ENCODE measurements at regions not wholly inside any gene's neighbourhood (a gene's known extent, or its start where the extent isn't known, plus 50 kb on each side); places are given as distances from the start of the nearest gene placed in this dataset.
A peak's percentile ranks its signal among the peaks of the same experiment; 100 is the strongest.

GRCh38 chr14:38405851-38406635 lies 150.2 kb upstream of the CLEC14A start:
- WGBS, 5 donors: 76 to 85% (median 81%) methylated on average over 3 of the region's 3 CpGs

GRCh38 chr14:38404616-38405015 lies 148.7 kb upstream of the CLEC14A start:
- no peaks in the 10 kb centered on the region for H3K36me3 ChIP-seq
- DNase-seq: no peak
- H3K27me3 ChIP-seq: no peaks in the 10 kb centered on the region
- H3K27ac ChIP-seq: no peak overlapping the region
- H3K9me3 ChIP-seq: no peaks in the 10 kb centered on the region
- H3K4me3 ChIP-seq: no peak overlapping the region
- intact Hi-C loops (cut with DNase I; ENCODE audit: low total_unique reads): no loop called here
- 61 to 78% (median 77%) methylated on average over 2 of the region's 2 CpGs for WGBS, 5 donors
- H3K4me1 ChIP-seq: no peaks in the 10 kb centered on the region
- TF ChIP-seq POLR2AphosphoS5 (IDR thresholded peaks at IDR 0.05): no peak
- TF ChIP-seq CTCF (IDR thresholded peaks at IDR 0.05): no peak
- TF ChIP-seq POLR2A (IDR thresholded peaks at IDR 0.05): no peak
- TF ChIP-seq EP300 (IDR thresholded peaks at IDR 0.05): no peak

More at GRCh38 chr14:38405851-38406635, 150.2 kb upstream of the CLEC14A start:
- no peaks in the 10 kb centered on the region for H3K27me3 ChIP-seq
- H3K4me1 ChIP-seq: no peaks in the 10 kb centered on the region
- H3K4me3 ChIP-seq: no peak overlapping the region
- H3K36me3 ChIP-seq: no peaks in the 10 kb centered on the region
- H3K9me3 ChIP-seq: no peaks in the 10 kb centered on the region
- TF ChIP-seq EP300 (IDR thresholded peaks at IDR 0.05) (no peak), CTCF (IDR thresholded peaks at IDR 0.05) (no peak), POLR2A (IDR thresholded peaks at IDR 0.05) (no peak), POLR2AphosphoS5 (IDR thresholded peaks at IDR 0.05) (no peak)
- no peak overlapping the region for H3K27ac ChIP-seq
- peak in 1 of 2 donors; percentile 14 for DNase-seq
- intact Hi-C loops (cut with DNase I; ENCODE audit: low total_unique reads): no loop called here

DNA sequence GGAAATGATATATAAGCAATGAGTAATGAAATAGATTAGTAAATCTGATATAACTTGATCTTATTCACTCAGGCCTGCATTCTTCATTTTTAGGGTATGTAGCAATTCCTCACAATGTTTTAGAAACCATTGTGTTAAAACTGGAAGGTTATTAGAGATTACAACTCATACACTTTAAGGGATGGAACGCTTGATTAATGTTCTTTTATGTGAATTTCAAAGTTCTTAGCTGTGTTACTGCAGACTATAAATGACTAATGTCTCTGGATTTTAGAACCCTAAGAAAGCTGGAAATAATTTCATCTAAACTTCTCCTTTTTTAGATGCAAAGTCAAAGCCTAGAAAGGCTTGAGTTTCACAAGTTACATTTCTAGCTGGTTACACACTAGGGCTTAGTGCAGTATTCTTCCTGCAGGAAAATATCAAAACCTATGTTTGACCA lies 148.2 kb upstream of the CLEC14A start:
- 79 to 92% (median 82%) methylated on average over 1 of the region's 1 CpG for WGBS, 5 donors
- H3K36me3 ChIP-seq: no peaks in the 10 kb centered on the region
- no peak overlapping the region for H3K4me3 ChIP-seq
- no peaks in the 10 kb centered on the region for H3K27me3 ChIP-seq
- intact Hi-C loops (cut with DNase I; ENCODE audit: low total_unique reads): no loop called here
- TF ChIP-seq EP300 (IDR thresholded peaks at IDR 0.05) (no peak), CTCF (IDR thresholded peaks at IDR 0.05) (no peak), POLR2AphosphoS5 (IDR thresholded peaks at IDR 0.05) (no peak), POLR2A (IDR thresholded peaks at IDR 0.05) (no peak)
- H3K27ac ChIP-seq: no peak overlapping the region
- no peaks in the 10 kb centered on the region for H3K4me1 ChIP-seq
- no peaks in the 10 kb centered on the region for H3K9me3 ChIP-seq
- DNase-seq: no peak

DNA sequence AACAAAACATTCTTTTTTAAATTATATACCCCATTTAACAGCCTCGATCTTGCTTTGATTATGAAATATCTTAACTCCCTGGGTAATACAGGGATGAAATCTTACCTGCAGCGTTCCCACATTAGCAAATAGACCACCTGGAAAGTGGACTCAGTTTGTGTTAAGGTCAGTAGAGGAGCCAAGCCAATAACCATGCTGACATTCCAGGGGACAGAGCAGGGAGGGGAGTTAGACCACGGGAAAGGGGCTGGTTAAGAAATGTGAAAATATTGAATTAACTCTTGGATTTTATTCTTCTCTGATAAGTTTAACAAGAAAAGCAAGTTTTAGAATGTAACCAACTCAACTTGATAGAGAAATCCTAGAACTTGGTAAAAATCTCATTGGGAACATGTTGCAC lies 144.9 kb upstream of the CLEC14A start:
- intact Hi-C loops (cut with DNase I; ENCODE audit: low total_unique reads): no loop called here
- 39 to 48% (median 45%) methylated on average over 3 of the region's 3 CpGs for WGBS, 5 donors
- no peaks in the 10 kb centered on the region for H3K36me3 ChIP-seq
- H3K27me3 ChIP-seq: no peaks in the 10 kb centered on the region
- H3K27ac ChIP-seq: no peak overlapping the region
- no peak for DNase-seq
- no peaks in the 10 kb centered on the region for H3K9me3 ChIP-seq
- TF ChIP-seq POLR2A (IDR thresholded peaks at IDR 0.05) (no peak), EP300 (IDR thresholded peaks at IDR 0.05) (no peak), POLR2AphosphoS5 (IDR thresholded peaks at IDR 0.05) (no peak), CTCF (IDR thresholded peaks at IDR 0.05) (no peak)
- H3K4me1 ChIP-seq: no peaks in the 10 kb centered on the region
- no peak overlapping the region for H3K4me3 ChIP-seq

All from stomach (tissue), 8 donors.